Sigmoid colon (tissue), 6 donors: ENCODE measurements at regions not wholly inside any gene's neighbourhood (a gene's known extent, or its start where the extent isn't known, plus 50 kb on each side); places are given as distances from the start of the nearest gene placed in this dataset.
A peak's percentile ranks its signal among the peaks of the same experiment; 100 is the strongest.
"Not testable (repeated sequence)": the region's sequence is repeated elsewhere in the genome, so short reads cannot be mapped to it uniquely, and the experiment has no call there.

ENCODE experiments used
- DNase-seq: peaks from one replicate; pipeline ENCODE4 v3.0.0-alpha.2; 2019
- H3K27ac ChIP-seq, 4 donors: fragments of 200-600 bp; sonication (generic); one replicate each; pipeline ENCODE4 v1.5.1; 2016 to 2019; ENCODE audit warnings: mild to moderate bottlenecking in 1 of 4
- H3K27me3 ChIP-seq, 3 donors: fragments of 200-600 bp; sonication (generic); one replicate each; pipeline ENCODE4 v1.5.1; 2019; ENCODE audit warnings: mild to moderate bottlenecking in 1 of 3
- H3K36me3 ChIP-seq, 4 donors: fragments of 200-600 bp; sonication (generic); one replicate each; pipeline ENCODE4 v1.5.1; 2016 to 2019
- H3K4me1 ChIP-seq, 4 donors: fragments of 200-600 bp; sonication (generic); one replicate each; pipeline ENCODE4 v1.5.1; 2017 to 2019
- H3K4me3 ChIP-seq, 4 donors: fragments of 200-600 bp; sonication (generic); one replicate each; pipeline ENCODE4 v1.5.1; 2017 to 2019; ENCODE audit warnings: mild to moderate bottlenecking in 2 of 4, moderate library complexity in 1 of 4
- H3K9me3 ChIP-seq, 4 donors: fragments of 200-600 bp in 3 of 4; sonication (generic) in 3 of 4; one replicate each; pipeline versions ENCODE4 v1.5.1 to v1.6.1; 2013 to 2019
- EP300 ChIP-seq, 4 donors: sonication (generic); formaldehyde crosslinking; IDR thresholded peaks; one replicate each; pipeline ENCODE4 v1.6.1; 2017; ENCODE audit warnings: antibody characterized with exemption in 4 of 4
- POLR2A ChIP-seq, 2 donors: fragments of 450-650 bp; IDR thresholded peaks; one replicate each; pipeline ENCODE4 v1.6.1; 2016; ENCODE audit warnings: antibody characterized with exemption in 2 of 2, mild to moderate bottlenecking in 2 of 2, moderate library complexity in 2 of 2
- POLR2AphosphoS5 ChIP-seq, 4 donors: sonication (generic); formaldehyde crosslinking; IDR thresholded peaks; one replicate each; pipeline ENCODE4 v1.6.1; 2017; ENCODE audit warnings: antibody characterized with exemption in 4 of 4
- WGBS, 2 donors: extraction: QIAGEN DNeasy Blood & Tissue Kit; methylation state at CpG; one replicate each; pipeline ENCODE4 v1.1.7; 2013; 5-methylcytosine and 5-hydroxymethylcytosine counted together
- intact Hi-C: fragments of 100-400 bp; cut with DNase I; formaldehyde crosslinking; loops from one replicate; pipeline ENCODE4 v1.15.1; 2023
- TF ChIP-seq, protein P1 (sequence below), 4 experiments: fragments of 450-650 bp in 3 of 4; fragments of 200-600 bp in 1 of 4; IDR thresholded peaks; one replicate each; pipeline ENCODE4 v1.5.1; 2016 to 2019; ENCODE audit warnings: antibody characterized with exemption in 4 of 4, mild to moderate bottlenecking in 3 of 4, moderate library complexity in 2 of 4
- donor health status: healthy with polysubstance abuse.
- donor health status: healthy.

DNA sequence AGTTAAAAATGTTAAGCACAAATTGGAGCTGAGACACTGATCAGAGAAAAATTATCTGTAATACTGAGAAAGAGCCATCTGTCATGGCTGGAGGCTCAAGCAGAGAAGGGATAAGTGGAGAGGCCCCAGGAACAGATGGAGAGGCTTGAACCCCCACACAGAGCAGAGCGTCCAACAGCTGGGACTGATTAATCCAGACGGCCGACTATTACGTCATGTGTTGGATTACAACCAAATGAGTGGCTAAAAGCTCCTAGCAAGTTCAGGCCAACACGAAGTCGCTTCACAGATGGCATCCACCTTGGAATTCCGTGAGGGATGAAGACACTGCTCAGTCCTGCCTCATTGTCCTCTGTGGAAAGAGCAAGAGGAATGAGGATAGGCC, 57.7 kb upstream of the ATXN3L start:
- no peak for DNase-seq
- intact Hi-C loops = no loop called here
- Histone ChIP-seq H3K4me3 (no peak overlapping the region), H3K9me3 (no peaks in the 10 kb centered on the region), H3K27ac (peak overlapping the region in 2 of 4 donors; percentile 35 to 42), H3K36me3 (no peaks in the 10 kb centered on the region), H3K4me1 (no peaks in the 10 kb centered on the region), H3K27me3 (no peaks in the 10 kb centered on the region)
- TF ChIP-seq POLR2AphosphoS5 (IDR thresholded peaks at IDR 0.05) (no peak), EP300 (IDR thresholded peaks at IDR 0.05) (no peak), POLR2A (IDR thresholded peaks at IDR 0.05) (no peak)
- TF ChIP-seq, protein P1, sequence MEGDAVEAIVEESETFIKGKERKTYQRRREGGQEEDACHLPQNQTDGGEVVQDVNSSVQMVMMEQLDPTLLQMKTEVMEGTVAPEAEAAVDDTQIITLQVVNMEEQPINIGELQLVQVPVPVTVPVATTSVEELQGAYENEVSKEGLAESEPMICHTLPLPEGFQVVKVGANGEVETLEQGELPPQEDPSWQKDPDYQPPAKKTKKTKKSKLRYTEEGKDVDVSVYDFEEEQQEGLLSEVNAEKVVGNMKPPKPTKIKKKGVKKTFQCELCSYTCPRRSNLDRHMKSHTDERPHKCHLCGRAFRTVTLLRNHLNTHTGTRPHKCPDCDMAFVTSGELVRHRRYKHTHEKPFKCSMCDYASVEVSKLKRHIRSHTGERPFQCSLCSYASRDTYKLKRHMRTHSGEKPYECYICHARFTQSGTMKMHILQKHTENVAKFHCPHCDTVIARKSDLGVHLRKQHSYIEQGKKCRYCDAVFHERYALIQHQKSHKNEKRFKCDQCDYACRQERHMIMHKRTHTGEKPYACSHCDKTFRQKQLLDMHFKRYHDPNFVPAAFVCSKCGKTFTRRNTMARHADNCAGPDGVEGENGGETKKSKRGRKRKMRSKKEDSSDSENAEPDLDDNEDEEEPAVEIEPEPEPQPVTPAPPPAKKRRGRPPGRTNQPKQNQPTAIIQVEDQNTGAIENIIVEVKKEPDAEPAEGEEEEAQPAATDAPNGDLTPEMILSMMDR (IDR thresholded peaks at IDR 0.05) = no peak
- WGBS, 2 donors = 84 to 86% methylated on average over 7 of the region's 7 CpGs

DNA sequence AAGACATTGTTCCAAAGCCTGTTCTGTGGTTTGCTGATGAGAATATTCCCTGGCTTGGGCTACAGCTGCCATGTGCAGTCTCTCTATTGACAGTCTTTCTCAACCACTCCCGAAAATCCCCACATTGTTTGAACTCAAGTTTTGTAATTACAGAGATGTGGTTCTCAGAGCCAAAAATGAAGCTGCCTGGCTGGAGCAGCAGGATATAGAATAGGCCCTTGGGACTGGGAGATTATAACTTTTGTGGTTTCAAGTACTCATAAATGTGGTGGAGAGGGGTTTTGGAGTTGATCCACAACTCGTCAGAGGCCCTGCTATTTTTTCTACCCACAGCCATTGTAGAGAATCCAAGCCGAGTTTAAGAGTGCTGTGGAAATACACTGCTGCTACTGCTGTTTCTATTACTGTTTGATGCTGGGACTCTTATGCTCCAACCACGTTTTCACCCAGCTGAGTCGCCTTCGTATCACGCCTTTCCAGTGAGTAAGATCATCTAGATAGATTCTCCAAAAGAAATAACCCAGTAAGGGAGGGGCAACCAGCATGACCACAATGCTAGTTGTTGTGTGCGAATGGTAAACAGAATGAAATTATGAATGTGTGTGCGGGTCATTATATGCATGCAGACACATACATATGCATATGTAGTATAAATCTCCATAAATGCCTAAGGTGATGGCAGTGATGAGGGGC, 57.1 kb upstream of the ATXN3L start:
- intact Hi-C loops = no loop called here
- TF ChIP-seq, protein P1 (IDR thresholded peaks at IDR 0.05) = no peak
- peak in 2 of 4 donors; percentile 6 to 9 for TF ChIP-seq POLR2AphosphoS5 (IDR thresholded peaks at IDR 0.05)
- Histone ChIP-seq H3K4me1 (no peaks in the 10 kb centered on the region), H3K27me3 (no peaks in the 10 kb centered on the region), H3K9me3 (no peaks in the 10 kb centered on the region), H3K4me3 (no peak overlapping the region), H3K27ac (peak overlapping the region in 3 of 4 donors; percentile 27 to 42 (median 35)), H3K36me3 (no peaks in the 10 kb centered on the region)
- 52 to 65% methylated on average over 9 of the region's 9 CpGs for WGBS, 2 donors
- no peak for DNase-seq

DNA sequence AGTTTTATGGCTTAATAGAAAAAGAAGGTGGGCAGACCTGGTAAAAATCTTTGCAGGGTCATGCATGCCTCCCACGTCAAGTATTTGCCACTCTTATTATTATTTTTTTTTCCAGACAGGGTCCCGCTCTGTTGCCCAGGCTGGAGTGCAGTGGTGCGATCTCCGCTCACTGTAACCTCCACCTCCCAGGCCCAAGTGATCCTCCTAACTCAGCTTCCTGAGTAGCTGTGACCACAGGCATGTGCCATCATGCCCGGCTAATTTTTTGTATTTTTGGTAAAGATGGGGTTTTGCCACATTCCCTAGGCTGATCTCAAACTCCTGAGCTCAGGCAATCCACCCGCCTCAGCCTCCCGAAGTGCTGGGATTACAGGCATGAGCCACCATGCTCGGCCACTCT, 55.7 kb upstream of the ATXN3L start:
- H3K4me1 ChIP-seq, intact Hi-C loops, H3K9me3 ChIP-seq, H3K27ac ChIP-seq, DNase-seq, H3K36me3 ChIP-seq, H3K27me3 ChIP-seq, H3K4me3 ChIP-seq: not testable (repeated sequence)
- WGBS, 2 donors = 89 to 95% methylated on average over 8 of the region's 8 CpGs

DNA sequence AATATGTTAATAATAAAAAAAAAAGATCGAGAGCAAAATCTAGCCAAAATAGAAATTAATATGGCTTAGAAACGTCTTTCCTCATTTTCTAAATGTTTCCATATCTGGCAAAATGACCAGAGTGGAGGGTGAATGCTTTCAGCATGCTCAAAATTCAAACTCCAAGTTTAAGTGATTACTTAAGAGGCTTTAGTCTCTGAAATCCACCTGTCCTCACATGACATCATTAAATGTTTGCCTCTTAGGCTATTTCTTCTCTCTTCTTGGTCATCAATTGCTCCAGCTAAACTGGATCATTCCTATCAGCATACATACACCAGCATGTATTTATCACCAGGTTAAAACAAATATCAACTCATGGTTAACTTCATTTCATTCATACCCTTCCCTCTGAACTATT, 54.5 kb upstream of the ATXN3L start:
- Histone ChIP-seq H3K4me3 (no peak overlapping the region), H3K9me3 (no peaks in the 10 kb centered on the region), H3K27me3 (no peaks in the 10 kb centered on the region), H3K4me1 (no peaks in the 10 kb centered on the region), H3K27ac (peak overlapping the region in 2 of 4 donors; percentile 38 to 42), H3K36me3 (no peaks in the 10 kb centered on the region)
- WGBS, 2 donors = 81 to 91% methylated on average over 2 of the region's 2 CpGs
- no peak for DNase-seq
- TF ChIP-seq, protein P1 (IDR thresholded peaks at IDR 0.05) = no peak
- TF ChIP-seq EP300 (IDR thresholded peaks at IDR 0.05) = no peak
- TF ChIP-seq POLR2A (IDR thresholded peaks at IDR 0.05) = no peak
- TF ChIP-seq POLR2AphosphoS5 (IDR thresholded peaks at IDR 0.05) = no peak
- intact Hi-C loops = no loop called here

DNA sequence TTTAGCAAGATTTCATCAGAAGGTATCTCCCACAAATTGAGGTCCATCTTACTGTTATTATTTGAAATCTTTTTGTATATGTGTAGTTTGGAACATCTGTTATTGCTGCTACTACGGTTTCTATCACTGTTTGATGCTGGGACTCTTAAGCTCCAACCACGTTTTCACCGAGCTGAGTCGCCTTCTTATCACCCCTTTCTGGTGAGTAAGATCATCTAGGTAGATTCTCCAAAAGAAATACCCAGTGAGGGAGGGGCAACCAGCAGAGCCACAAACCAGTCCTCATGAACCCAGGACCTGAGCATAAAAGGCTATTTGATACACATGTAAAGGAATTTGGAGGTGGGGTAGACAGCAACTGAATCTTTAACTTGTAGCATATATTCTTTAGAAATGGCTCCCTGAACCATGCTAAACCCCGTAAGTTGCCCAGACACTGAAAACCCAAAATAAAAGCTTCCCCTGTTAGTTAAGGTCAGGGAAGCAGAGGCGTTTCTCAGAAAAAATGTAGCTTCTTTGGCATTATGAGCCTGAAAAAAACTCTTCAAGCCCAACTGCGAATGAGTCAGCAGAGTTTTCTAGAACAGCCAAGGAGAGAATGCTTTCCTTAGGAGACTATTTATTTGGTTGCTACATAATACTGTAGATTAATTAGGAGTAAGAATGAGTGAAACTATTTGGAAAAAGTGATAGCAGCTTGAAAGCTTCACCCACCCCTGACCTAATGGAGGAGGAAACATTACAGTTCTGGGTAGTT, 53.8 kb upstream of the ATXN3L start:
- no peak overlapping the region for H3K4me3 ChIP-seq
- intact Hi-C loops = no loop called here
- H3K27me3 ChIP-seq = no peaks in the 10 kb centered on the region
- H3K4me1 ChIP-seq = no peaks in the 10 kb centered on the region
- TF ChIP-seq POLR2AphosphoS5 (IDR thresholded peaks at IDR 0.05) = peak in 1 of 4 donors; percentile 14
- TF ChIP-seq, protein P1 (IDR thresholded peaks at IDR 0.05) = no peak
- no peaks in the 10 kb centered on the region for H3K36me3 ChIP-seq
- H3K9me3 ChIP-seq = no peaks in the 10 kb centered on the region
- no peak for DNase-seq
- peak overlapping the region in 2 of 4 donors; percentile 38 to 42 for H3K27ac ChIP-seq
- WGBS, 2 donors = 71 to 84% methylated on average over 7 of the region's 7 CpGs
